Hepatocyte (in vitro differentiated cells): ENCODE measurements at regions not wholly inside any gene's neighbourhood (a gene's known extent, or its start where the extent isn't known, plus 50 kb on each side); places are given as distances from the start of the nearest gene placed in this dataset.

Source experiments
- EZH2 ChIP-seq: fragments of 200-600 bp; sonication (generic); IDR thresholded peaks from 2 replicates; pipeline ENCODE4 v1.6.1; 2016; ENCODE audit warnings: antibody characterized with exemption, mild to moderate bottlenecking, borderline replicate concordance
- EZH2phosphoT487 ChIP-seq: fragments of 200-600 bp; sonication (generic); IDR thresholded peaks from one replicate; pipeline ENCODE4 v1.6.1; 2018; ENCODE audit warnings: antibody characterized with exemption, mild to moderate bottlenecking, low read depth, moderate library complexity; ENCODE audit not compliant: unreplicated experiment, severe bottlenecking
- TF ChIP-seq, protein P1 (sequence below): fragments of 200-600 bp; sonication (generic); IDR thresholded peaks from 2 replicates; pipeline ENCODE4 v1.5.1; 2016; ENCODE audit warnings: antibody characterized with exemption, mild to moderate bottlenecking; ENCODE audit not compliant: poor library complexity

DNA sequence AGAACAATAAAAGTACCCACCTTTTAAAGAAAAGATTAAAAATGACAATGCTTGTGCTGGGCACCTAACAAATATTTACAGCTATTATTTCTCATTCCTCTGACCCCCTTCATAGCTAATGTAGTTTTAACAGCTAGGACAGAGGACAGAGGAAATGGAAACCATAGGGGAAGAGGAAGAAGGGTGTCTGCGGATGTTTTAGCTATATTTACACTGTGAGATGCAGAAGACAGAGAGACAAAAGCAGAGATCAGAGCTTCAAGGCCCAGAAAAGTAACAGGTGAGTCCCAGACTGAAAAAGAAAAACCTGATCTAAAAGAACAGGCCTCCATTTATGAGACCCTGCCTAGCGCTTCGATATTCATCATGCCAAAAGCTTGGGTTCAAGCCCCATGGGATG, 72.0 kb downstream of the ZNF281 start:
- TF ChIP-seq, protein P1, sequence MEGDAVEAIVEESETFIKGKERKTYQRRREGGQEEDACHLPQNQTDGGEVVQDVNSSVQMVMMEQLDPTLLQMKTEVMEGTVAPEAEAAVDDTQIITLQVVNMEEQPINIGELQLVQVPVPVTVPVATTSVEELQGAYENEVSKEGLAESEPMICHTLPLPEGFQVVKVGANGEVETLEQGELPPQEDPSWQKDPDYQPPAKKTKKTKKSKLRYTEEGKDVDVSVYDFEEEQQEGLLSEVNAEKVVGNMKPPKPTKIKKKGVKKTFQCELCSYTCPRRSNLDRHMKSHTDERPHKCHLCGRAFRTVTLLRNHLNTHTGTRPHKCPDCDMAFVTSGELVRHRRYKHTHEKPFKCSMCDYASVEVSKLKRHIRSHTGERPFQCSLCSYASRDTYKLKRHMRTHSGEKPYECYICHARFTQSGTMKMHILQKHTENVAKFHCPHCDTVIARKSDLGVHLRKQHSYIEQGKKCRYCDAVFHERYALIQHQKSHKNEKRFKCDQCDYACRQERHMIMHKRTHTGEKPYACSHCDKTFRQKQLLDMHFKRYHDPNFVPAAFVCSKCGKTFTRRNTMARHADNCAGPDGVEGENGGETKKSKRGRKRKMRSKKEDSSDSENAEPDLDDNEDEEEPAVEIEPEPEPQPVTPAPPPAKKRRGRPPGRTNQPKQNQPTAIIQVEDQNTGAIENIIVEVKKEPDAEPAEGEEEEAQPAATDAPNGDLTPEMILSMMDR, result no peak
- TF ChIP-seq EZH2 (no peak), EZH2phosphoT487 (no peak)
